ENCODE measurements at regions not wholly inside any gene's neighbourhood (a gene's known extent, or its start where the extent isn't known, plus 50 kb on each side); places are given as distances from the start of the nearest gene placed in this dataset.

- no peak overlapping the region for H2BK15ac ChIP-seq (ENCODE audit: low read depth, low read length)
- no peak overlapping the region for H3K4me2 ChIP-seq (ENCODE audit: low read depth, low read length)
- H3K4ac ChIP-seq (ENCODE audit: low read depth, low read length), result no peak overlapping the region
- H3K18ac ChIP-seq (ENCODE audit: low read depth, low read length), result no peak overlapping the region
- in situ Hi-C loops (cut with MboI; ENCODE audit: low sequenced_read_pairs), result no loop called here
- ATAC-seq (ENCODE audit: low read depth) (no peak), DNase-seq (no peak)
- POLR2A ChIA-PET (ENCODE audit: unreplicated experiment), result no interaction called here
- peaks cover 1% of the 10 kb centered on the region for H3K36me3 ChIP-seq (ENCODE audit: control insufficient read depth, insufficient read depth, low read length)
- H2AK5ac ChIP-seq (ENCODE audit: low read depth, low read length), result no peak overlapping the region
- no peak overlapping the region for H3K27ac ChIP-seq (ENCODE audit: insufficient read depth, low read length)
- no peak overlapping the region for H3K9ac ChIP-seq (ENCODE audit: low read depth, low read length)
- H2AFZ ChIP-seq (replicated peaks; ENCODE audit: low read length, poor library complexity), result no peak overlapping the region
- no peak overlapping the region for H4K91ac ChIP-seq (ENCODE audit: insufficient read depth, low read depth, low read length)
- dilution Hi-C loops (cut with HindIII; ENCODE audit: low sequenced_read_pairs, unreplicated experiment), result no loop called here
- H3K9me1 ChIP-seq (ENCODE audit: insufficient read depth, low read length), result peaks cover 3% of the 10 kb centered on the region; the same call in 1 of the 2 replicates
- no peaks in the 10 kb centered on the region for H3K27me3 ChIP-seq (ENCODE audit: control insufficient read depth, insufficient read depth, low read length)
- no peak overlapping the region for H2BK20ac ChIP-seq (ENCODE audit: low read depth, low read length)
- no peak overlapping the region for H3K23ac ChIP-seq (ENCODE audit: low read depth, low read length)
- H2AK9ac ChIP-seq (replicated peaks; ENCODE audit: low read depth, low read length, poor library complexity), result no peak overlapping the region
- no TSS peak for BruUV-seq (replicated peaks)
- no peak overlapping the region for H3K56ac ChIP-seq (ENCODE audit: extremely low read depth, insufficient read depth, low read length)
- no peaks in the 10 kb centered on the region for H3K79me1 ChIP-seq (ENCODE audit: low read depth in 1 of 2, low read length in 2 of 2)
- no peaks in the 10 kb centered on the region for H3K9me3 ChIP-seq (ENCODE audit: control insufficient read depth, insufficient read depth, low read length)
- WGBS, 2 experiments (ENCODE audit: extremely low coverage in 2 of 2, insufficient read length in 1 of 2), result no CpG with 5 or more reads among the region's 7 CpGs
- 0 out of 2 replicates have a peak, but pooled peaks cover 4% of the 10 kb centered on the region for H3K4me1 ChIP-seq (ENCODE audit: control insufficient read depth, insufficient read depth, low read length)
- no peak overlapping the region for H4K8ac ChIP-seq (ENCODE audit: low read depth in 2 of 2, low read length in 2 of 2)
- no peak overlapping the region for H3K14ac ChIP-seq (replicated peaks; ENCODE audit: low read depth, low read length)
- H4K5ac ChIP-seq (ENCODE audit: low read depth, low read length), result no peak overlapping the region
- H4K20me1 ChIP-seq (ENCODE audit: insufficient read depth, low read length), result no peaks in the 10 kb centered on the region
- TF ChIP-seq NFE2L2 (IDR thresholded peaks at IDR 0.05; ENCODE audit: low read depth, low read length), result no peak
- no peak for TF ChIP-seq SMC3 (IDR thresholded peaks at IDR 0.05; ENCODE audit: low read depth, low read length)
- no peak for TF ChIP-seq CEBPB (IDR thresholded peaks at IDR 0.05; ENCODE audit: low read depth, low read length)
- H2BK5ac ChIP-seq (ENCODE audit: low read depth, low read length, poor library complexity, severe bottlenecking), result no peak overlapping the region
- CTCF ChIA-PET, result no interaction called here
- no peak overlapping the region for H3K4me3 ChIP-seq (ENCODE audit: insufficient read depth, low read depth, low read length)
- intact Hi-C loops (cut with micrococcal nuclease), result loop anchor here (5.0 kb wide), 1 partner anchor 191 kb away; the partner anchor contains the start of gene DISP1
- H2BK120ac ChIP-seq (ENCODE audit: low read depth, low read length), result no peak overlapping the region
Observed at GRCh38 chr1:223007935-223008334, 135.1 kb downstream of the TLR5 start.
